K562 (cell line): ENCODE measurements at regions not wholly inside any gene's neighbourhood (a gene's known extent, or its start where the extent isn't known, plus 50 kb on each side); places are given as distances from the start of the nearest gene placed in this dataset.

Experiments
- ATAC-seq: fragments of 200-7000 bp; cut with Tn5 transposase; 3 replicates; pipeline ENCODE4 v1.9.1; 2020; ENCODE audit warnings: moderate library complexity
- BruUV-seq: library from RNA; stranded (reverse); fragments of 400-500 nt; replicated peaks from 2 replicates; lab custom pipeline; 2021; lab: Mats Ljungman, UMichigan
- CTCF ChIA-PET: fragments of 300-600 bp; formaldehyde crosslinking; extraction: SDS; loops from one replicate; lab custom pipeline; 2021; ENCODE audit warnings: low intra/inter-chr PET ratio; lab: Yijun Ruan, JAX
- POLR2A ChIA-PET: fragments of 300-600, 350-650 bp; sonication (Branson Sonifier 250); formaldehyde crosslinking; extraction: SDS; loops from one replicate; lab custom pipeline; 2021; ENCODE audit warnings: antibody characterized with exemption, inconsistent platforms; lab: Yijun Ruan, JAX
- DNase-seq, 4 experiments: peaks; one replicate each; pipeline versions ENCODE4 v3.0.0 to v3.0.0-alpha.2; 2011 to 2018; ENCODE audit warnings: low spot score in 3 of 4, mixed read lengths in 3 of 4; ENCODE audit errors: extremely low read depth in 1 of 4
- FAIRE-seq: peaks from 2 replicates; lab custom pipeline; 2011; peaks lifted over from hg19 to GRCh38; lab: Jason Lieb, UNC
- H2AFZ ChIP-seq: 2 replicates; pipeline ENCODE4 v1.6.0; 2011; ENCODE audit warnings: low read depth, low read length, control low read depth, inconsistent platforms
- H3K27ac ChIP-seq: fragments of 200-600 bp; 3 replicates; pipeline ENCODE4 v1.8.0; 2011; ENCODE audit warnings: low read depth, mild to moderate bottlenecking, control low read depth, inconsistent platforms, low read length, moderate library complexity, mixed read lengths; ENCODE audit errors: extremely low read depth
- H3K27me3 ChIP-seq, 2 experiments: fragments of 300-600 bp in 1 of 2; 2 replicates in 1 of 2; 3 replicates in 1 of 2; pipeline versions ENCODE4 v1.6.0 to v1.8.0; 2011; ENCODE audit warnings: inconsistent platforms in 2 of 2, low read length in 2 of 2, mild to moderate bottlenecking in 1 of 2, mixed read lengths in 1 of 2, moderate library complexity in 1 of 2; ENCODE audit not compliant: control insufficient read depth in 2 of 2, insufficient read depth in 2 of 2
- H3K36me3 ChIP-seq: fragments of 300-600 bp; 3 replicates; pipeline ENCODE4 v1.8.0; 2011; ENCODE audit warnings: mild to moderate bottlenecking, low read length, inconsistent platforms; ENCODE audit not compliant: control insufficient read depth, insufficient read depth
- H3K4me1 ChIP-seq, 2 experiments: fragments of 200-600 bp in 1 of 2; replicated peaks in 1 of 2; 2 replicates in 1 of 2; 3 replicates in 1 of 2; pipeline versions ENCODE4 v1.5.1 to v1.8.0; 2011; ENCODE audit warnings: inconsistent platforms in 2 of 2, low read length in 2 of 2, mild to moderate bottlenecking in 1 of 2, mixed read lengths in 1 of 2, moderate library complexity in 1 of 2; ENCODE audit not compliant: control insufficient read depth in 2 of 2, insufficient read depth in 2 of 2
- H3K4me2 ChIP-seq: 2 replicates; pipeline ENCODE4 v1.6.1; 2011; ENCODE audit warnings: low read length, control low read depth, inconsistent platforms, mixed read lengths; ENCODE audit not compliant: insufficient read depth
- H3K4me3 ChIP-seq: fragments of 200-600 bp; sonication (generic), shearing (Covaris generic); 2 replicates; pipeline ENCODE4 v1.5.1; 2016; ENCODE audit warnings: control low read depth, inconsistent platforms
- H3K79me2 ChIP-seq: fragments of 200-600 bp; 3 replicates; pipeline ENCODE4 v1.8.0; 2011; ENCODE audit warnings: low read length, inconsistent platforms; ENCODE audit not compliant: control insufficient read depth, insufficient read depth
- H3K9ac ChIP-seq, 2 experiments: 2 replicates each; pipeline versions ENCODE4 v1.6.0 to v1.6.1; 2011; ENCODE audit warnings: low read depth in 2 of 2, low read length in 2 of 2, control low read depth in 1 of 2, inconsistent platforms in 1 of 2, mild to moderate bottlenecking in 1 of 2, mixed read lengths in 1 of 2; ENCODE audit not compliant: insufficient read depth in 1 of 2
- H3K9me1 ChIP-seq: one replicate; pipeline ENCODE4 v1.6.0; 2011; ENCODE audit warnings: inconsistent platforms, mild to moderate bottlenecking, low read length, moderate library complexity; ENCODE audit not compliant: control insufficient read depth, insufficient read depth
- H3K9me3 ChIP-seq: replicated peaks from 2 replicates; pipeline ENCODE4 v1.5.1; 2011; ENCODE audit warnings: low read depth, low read length, inconsistent platforms; ENCODE audit not compliant: control insufficient read depth, insufficient read depth
- H4K20me1 ChIP-seq: replicated peaks from 2 replicates; pipeline ENCODE4 v1.6.1; 2011; ENCODE audit warnings: low read length, inconsistent platforms, mixed read lengths; ENCODE audit not compliant: control insufficient read depth, insufficient read depth
- FOSL1 ChIP-seq: fragments of 200-800 bp; sonication (Bioruptor generic); conservative IDR thresholded peaks from 2 replicates; pipeline ENCODE4 v1.6.1; 2016; ENCODE audit warnings: missing genetic modification characterization, missing compliant biosample characterization
- GMEB1 ChIP-seq: fragments of 250-450 bp; sonication (Bioruptor Pico); IDR thresholded peaks from 2 replicates; pipeline ENCODE4 v1.4.0; 2020; ENCODE audit warnings: mild to moderate bottlenecking
- HSF4 ChIP-seq: fragments of 250-450 bp; sonication (Bioruptor Pico); IDR thresholded peaks from 2 replicates; pipeline ENCODE4 v2.1.2; 2022; ENCODE audit warnings: mild to moderate bottlenecking, moderate library complexity, borderline replicate concordance
- NR4A1 ChIP-seq, 2 experiments: fragments of 250-450 bp in 1 of 2; fragments of 450-650 bp in 1 of 2; sonication (Bioruptor Pico) in 1 of 2; IDR thresholded peaks; 2 replicates each; pipeline versions ENCODE4 v1.4.0 to v1.6.1; 2016 to 2020; ENCODE audit warnings: mild to moderate bottlenecking in 2 of 2, missing compliant biosample characterization in 1 of 2, missing genetic modification characterization in 1 of 2, moderate library complexity in 1 of 2
- RHOXF2B ChIP-seq: fragments of 250-450 bp; sonication (Bioruptor Pico); conservative IDR thresholded peaks from 2 replicates; pipeline ENCODE4 v1.5.1; 2021
- ZBED1 ChIP-seq: IDR thresholded peaks from 2 replicates; pipeline ENCODE4 v1.6.1; 2014
- ZNF12 ChIP-seq: sonication (generic); formaldehyde crosslinking; IDR thresholded peaks from 2 replicates; pipeline ENCODE4 v1.4.0; 2020; ENCODE audit warnings: mild to moderate bottlenecking, missing genetic modification reagents
- ZNF263 ChIP-seq: sonication (generic); formaldehyde crosslinking; IDR thresholded peaks from 2 replicates; pipeline ENCODE4 v1.8.0; 2022; ENCODE audit warnings: mild to moderate bottlenecking, missing genetic modification reagents, borderline replicate concordance
- WGBS: fragments of 100-300 bp; shearing (Covaris generic); methylation state at CpG from one replicate; pipeline ENCODE4 v1.1.6; 2016; ENCODE audit warnings: low coverage, mixed read lengths; ENCODE audit not compliant: insufficient coverage; ENCODE audit errors: missing lambda C conversion rate; 5-methylcytosine and 5-hydroxymethylcytosine counted together
- in situ Hi-C: fragments of 300-500 bp; cut with MboI; formaldehyde crosslinking; loops from 4 replicates; pipeline ENCODE4 v1.15.0; 2018; ENCODE audit warnings: inconsistent platforms, mixed read lengths
- intact Hi-C: fragments of 100-400 bp; cut with micrococcal nuclease; formaldehyde crosslinking; loops from 2 replicates; pipeline ENCODE4 v1.14.2; 2022

- Histone ChIP-seq H3K4me1 (no peaks in the 10 kb centered on the region), H2AFZ (no peak overlapping the region), H3K4me3 (no peak overlapping the region), H3K27ac (no peak overlapping the region), H4K20me1 (no peaks in the 10 kb centered on the region), H3K36me3 (no peaks in the 10 kb centered on the region), H3K79me2 (no peaks in the 10 kb centered on the region), H3K27me3 (peaks cover 7 to 15% of the 10 kb centered on the region in 2 experiments; a peak in 3 of 5 replicates), H3K9me3 (no peaks in the 10 kb centered on the region), H3K9me1 (no peaks in the 10 kb centered on the region), H3K4me2 (no peak overlapping the region), H3K9ac (no peak overlapping the region)
- POLR2A ChIA-PET = no interaction called here
- ATAC-seq = no peak
- no peak for DNase-seq
- in situ Hi-C loops (no loop called here), intact Hi-C loops (no loop called here)
- TF ChIP-seq ZNF263 (no peak), ZBED1 (no peak), GMEB1 (no peak), FOSL1 (no peak), ZNF12 (CRISPR knock-in tag) (no peak), RHOXF2B (CRISPR knock-in tag) (no peak), HSF4 (no peak), NR4A1 (CRISPR knock-in tag; IDR thresholded peaks at IDR 0.05) (no peak), NR4A1 (tag; IDR thresholded peaks at IDR 0.05) (no peak)
- no TSS peak for BruUV-seq
- WGBS = 2% methylated on average over 6 of the region's 6 CpGs
- CTCF ChIA-PET = no interaction called here
- no peak for FAIRE-seq
Measured at GRCh38 chr15:62717496-62717895, 325.1 kb upstream of the TPM1 start.
